ENCODE measurements at regions not wholly inside any gene's neighbourhood (a gene's known extent, or its start where the extent isn't known, plus 50 kb on each side); places are given as distances from the start of the nearest gene placed in this dataset.

DNA sequence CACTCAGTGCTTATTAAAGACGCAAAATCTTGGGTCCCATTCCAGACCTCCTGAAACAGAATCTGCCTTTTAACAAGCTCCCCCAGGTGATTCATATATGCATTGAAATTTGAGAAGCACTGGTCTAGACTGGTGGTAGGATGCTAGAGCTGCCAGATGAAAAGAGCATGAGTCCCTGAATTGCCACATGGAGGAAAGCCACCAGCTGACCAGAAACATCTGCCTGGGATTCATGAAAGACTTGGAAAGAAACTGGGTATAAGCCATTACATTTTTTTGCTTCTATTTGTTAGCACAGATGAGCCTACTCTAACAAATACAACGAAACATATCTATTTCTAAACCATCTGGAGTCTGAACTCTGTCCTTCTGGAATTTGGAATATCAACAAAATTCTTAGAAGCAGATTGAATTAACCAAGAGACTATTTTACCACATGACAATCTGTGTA, 228.9 kb downstream of the RBM43 start:
- no peak for DNase-seq (ENCODE audit: low spot score)

DNA sequence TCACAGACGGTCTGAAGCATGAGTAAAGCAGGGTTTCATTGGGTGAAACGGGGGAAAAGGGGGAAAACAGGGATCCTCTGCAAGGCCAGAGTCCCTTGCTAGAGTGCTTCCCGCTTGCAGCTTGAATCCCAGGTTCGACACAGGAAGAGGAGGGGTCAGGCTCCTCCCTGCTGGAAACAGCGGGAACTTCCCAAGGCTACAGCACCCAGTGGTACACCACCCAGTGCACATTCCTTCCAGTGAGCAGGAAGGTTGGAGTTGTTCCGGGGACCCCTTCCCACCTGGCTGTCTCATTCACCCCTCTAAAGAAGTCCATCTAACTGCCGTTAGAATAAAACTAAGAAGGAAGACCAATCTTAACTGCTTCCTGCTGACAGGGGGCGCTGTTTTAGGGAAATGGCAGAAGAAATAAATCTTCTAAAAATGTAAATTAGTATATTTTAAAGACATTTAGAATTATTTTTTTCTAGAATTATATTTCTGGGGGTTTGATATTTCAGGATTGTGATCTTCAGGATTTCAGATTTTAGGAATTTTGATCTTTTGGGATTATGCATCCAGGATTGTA, 230.9 kb downstream of the RBM43 start:
- DNase-seq (ENCODE audit: low spot score): no peak

DNA sequence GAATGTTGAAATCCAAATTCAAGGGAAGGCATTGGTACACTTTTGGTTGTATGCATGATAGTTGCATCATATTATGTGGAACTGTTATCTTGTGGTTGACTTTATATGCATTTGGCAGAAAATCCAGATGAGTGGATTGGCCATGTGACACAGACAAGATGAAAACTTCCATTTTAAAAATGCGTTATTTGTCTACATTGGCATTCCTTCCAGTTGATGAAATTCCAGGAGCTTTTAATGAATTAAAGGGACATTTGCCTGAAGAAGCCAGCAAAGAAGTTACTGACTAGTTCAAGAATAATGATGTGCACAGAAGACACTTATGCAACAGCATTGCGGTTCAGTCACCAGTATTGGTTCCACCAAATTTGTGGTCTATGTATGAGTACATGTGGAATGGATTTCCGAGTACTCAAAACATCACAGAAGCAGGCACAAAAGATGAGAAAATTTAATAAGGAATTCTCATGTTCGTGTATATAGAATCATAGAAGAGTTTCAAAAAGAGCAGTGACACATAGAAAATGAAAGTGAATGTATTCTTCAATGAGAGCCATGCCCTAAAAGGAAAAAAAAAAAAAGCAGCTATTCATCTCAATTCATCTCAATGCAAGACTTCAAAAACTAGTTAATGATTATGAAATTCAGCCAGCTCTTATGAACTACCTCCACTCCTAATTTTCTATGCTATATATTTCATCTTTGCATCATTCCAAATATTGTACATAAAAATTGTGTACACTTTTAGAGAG, 232.1 kb downstream of the RBM43 start:
- DNase-seq (ENCODE audit: low spot score): no peak

DNA sequence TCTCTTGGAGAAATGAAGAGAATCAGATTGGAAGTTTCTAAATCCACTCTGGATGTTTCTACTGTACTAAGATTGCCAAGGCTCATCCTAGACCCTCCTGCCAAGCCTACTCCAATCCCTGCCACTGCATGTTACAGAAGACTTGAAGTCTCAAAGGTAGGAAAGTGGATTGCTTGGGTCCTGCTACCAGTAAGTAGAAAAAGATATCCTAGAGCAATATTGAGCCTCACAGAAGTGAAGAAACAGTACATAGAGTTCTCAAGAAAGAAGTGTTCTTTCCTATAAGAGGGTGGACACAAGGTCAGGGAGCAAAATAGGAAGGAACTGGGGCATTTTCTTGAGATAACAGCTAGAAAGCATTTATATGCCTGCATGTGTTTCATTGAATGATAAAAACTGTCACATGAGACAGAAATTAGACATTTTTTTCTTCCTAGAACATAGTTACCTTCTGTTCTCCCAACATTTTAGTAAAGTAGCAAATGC, 232.9 kb downstream of the RBM43 start:
- no peak for DNase-seq (ENCODE audit: low spot score)

DNA sequence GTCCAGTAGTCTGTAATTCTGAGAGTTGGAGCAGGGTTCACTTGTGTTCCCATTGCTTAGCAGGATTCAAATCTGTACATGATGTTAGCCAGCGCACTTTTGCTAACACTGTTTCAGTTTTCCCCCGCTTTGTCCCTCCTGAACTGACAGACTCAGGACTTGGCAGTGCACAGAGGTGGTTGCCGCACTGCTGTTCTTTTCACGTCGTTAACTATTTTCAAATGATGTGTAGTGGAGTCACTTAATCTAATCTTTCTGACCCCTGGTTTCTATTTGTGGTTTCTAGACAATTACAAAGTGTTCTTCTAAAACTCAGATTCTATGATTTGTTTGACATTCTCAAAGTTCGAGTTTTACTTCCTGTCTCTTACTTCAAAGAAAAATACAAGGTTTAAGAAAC, 234.5 kb downstream of the RBM43 start:
- DNase-seq (ENCODE audit: low spot score): no peak

DNA sequence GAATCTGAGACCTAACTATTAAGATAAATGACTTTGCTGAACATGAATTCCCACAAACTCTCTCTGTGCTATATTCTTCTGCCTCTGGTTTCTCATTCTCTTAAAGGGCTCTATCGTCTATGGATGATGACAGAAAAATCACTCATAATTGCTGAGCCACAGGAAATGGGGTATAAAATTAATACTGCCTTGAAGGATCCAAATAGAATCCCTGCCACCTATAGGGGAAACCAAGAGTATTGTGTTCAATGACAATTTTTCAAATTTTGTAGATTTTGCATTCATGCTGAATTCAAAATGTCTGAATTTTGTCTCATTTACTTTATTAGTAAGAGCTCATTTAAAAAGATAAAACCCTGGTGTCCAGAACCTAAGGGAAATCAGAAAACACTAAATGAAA, 235.8 kb downstream of the RBM43 start:
- DNase-seq (ENCODE audit: low spot score): no peak

DNA sequence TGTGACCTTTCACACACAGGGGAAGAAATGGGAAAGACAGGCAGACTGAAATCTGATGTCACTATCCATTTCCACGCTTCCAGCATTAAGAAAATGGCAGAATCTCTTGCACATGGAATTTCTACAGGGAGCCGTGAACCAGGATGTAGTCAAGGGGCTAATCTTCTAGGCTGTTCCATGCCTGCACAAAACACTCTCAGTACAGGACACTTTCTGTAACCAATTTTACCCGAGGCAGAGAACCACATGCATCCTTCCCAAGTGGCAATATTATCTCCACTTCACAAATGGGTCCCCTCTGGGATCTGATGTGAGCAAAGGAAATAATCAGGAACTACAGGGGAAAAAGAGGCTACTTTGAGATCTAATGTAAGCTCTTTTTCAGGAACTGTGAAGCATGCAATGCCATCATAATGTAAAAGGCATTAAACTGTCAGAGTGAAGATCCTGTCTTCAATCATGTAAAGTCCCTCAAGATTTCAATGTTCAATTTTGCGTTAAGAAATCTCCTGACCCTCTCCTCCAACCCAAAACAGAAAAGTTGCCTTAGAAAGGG, 236.9 kb downstream of the RBM43 start:
- DNase-seq (ENCODE audit: low spot score): no peak

DNA sequence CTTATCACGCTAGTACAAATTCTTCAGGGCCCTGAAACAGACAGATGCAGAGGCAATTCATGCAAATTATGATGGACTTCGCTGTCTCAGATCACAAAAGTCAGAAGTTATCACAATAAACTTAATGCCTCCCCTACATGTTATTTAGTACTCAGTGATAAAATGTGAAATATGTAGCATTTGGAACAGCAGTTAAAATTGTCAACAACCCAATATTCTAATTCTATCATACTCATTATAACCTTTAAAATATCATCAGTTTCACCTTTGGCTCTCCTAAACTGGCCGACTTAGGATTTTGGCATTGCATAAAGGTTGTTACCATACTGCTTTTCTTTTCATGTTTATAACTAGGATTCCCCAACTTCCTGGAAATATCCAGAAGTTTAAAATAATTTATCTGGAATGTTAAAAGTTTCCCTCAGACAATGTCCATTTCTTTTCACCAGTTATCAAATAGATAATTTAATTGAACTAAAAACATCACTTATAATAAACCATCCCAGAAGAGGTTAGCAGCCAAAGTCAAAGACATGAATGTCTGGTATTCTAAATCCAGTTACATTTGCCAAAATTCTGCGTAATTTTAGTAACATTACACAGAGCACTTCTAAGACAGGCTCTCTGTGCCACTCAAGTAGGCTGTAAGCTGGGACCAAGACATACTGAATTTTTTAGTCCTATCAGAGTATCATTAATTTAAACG, 239.8 kb downstream of the RBM43 start:
- DNase-seq (ENCODE audit: low spot score): no peak

DNA sequence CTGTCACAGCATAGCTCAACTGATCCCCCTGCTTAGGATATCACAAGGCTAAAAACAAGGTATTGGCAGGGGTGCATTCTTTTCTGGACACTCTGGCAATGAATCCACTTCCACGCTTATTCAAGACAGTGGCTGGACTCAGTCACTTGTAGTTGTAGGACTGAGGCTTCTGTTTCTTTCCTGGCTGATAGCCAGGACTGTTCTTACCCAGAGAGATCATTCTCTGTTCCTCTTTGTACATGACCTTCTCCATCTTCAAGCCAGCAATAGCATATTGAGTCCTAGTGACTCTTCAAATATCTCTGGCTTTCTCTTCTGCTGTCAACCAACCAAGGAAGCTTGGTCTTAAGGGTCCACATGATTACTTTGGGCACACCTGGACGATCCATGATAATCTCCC, 241.3 kb downstream of the RBM43 start:
- no peak for DNase-seq (ENCODE audit: low spot score)

DNA sequence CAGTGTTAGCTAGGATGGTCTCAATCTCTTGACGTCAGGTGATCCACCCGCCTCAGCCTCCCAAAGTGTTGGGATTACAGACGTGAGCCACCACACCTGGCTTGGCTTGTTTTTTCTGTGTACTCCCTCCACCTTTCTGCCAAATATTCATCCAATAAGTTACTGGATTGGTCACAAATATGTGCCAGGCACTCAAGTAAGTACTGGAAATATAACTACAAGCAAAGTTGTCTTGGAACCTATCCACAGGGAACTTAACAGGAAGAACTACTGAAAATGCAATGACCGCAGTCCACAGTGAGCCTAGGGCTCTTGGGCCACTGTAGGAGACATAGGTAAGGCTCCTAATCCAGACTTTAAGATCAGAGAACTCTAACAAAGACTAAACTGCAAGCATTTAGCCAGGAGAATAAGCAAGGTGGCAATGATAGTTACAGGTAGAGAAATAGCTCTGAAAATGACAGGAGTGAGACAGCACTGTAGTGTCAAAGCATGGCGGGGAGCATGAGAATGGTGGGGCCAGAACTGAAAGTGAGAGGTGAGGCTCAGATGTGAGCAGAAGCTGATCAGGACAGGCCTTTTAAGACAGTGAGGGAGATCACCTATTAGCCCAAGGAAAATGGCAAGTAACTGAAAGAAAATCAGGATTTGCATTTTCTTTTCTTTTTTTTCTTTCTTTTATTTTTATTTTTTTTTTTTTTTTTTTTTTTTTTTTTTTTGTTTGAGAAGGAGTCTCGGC, 252.1 kb downstream of the RBM43 start:
- no peak for DNase-seq (ENCODE audit: low spot score)

DNA sequence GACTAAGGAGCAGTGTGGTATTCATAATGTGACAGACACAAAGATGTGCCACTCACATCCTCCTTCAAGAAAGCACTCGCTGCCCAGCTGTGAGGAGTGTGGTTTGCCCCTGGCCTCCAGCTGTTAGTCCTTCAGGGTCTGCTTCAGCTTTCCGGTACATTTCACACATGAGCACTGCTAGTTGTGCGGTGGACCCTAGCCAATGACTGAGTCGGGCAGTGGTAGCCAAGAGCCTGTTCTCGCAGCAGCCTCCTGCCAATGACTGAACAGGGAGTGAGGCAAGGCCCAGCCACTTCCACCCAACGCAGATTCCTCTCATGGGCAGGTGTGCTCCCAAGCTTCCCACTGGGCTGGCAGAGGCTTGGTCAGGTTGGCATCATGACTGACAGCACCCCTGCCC, 254.3 kb downstream of the RBM43 start:
- no peak for DNase-seq (ENCODE audit: low spot score)

DNA sequence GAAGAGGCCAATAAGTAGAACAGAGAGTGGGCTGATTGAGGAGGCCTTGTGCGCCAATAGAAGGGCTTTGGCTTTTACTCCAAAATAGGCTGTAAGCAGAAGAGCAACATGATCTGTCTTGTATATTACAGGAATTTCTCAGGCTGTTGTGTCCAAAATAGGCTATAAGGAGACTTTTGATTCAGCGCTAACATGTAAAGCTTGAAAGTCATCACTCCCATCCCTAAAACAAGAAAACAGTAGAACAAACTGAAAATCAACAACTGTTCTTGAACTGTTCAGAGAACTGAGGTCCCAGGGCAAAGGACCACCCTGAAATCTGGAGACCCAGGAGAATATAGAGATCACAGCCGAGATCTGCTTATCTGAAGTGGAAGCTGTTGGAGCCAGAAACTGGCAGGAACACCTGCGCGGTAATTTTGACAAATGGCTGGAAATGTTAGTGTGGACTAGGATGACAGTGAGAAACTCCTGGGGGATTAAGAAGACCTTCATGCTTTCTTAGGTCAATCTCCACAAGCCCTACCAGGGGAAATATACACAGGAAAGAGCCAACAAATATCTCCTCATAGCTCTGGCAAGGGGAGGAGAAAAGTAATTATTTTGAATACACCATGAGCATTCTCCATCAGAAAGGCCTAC, 258.6 kb downstream of the RBM43 start:
- DNase-seq (ENCODE audit: low spot score): no peak

DNA sequence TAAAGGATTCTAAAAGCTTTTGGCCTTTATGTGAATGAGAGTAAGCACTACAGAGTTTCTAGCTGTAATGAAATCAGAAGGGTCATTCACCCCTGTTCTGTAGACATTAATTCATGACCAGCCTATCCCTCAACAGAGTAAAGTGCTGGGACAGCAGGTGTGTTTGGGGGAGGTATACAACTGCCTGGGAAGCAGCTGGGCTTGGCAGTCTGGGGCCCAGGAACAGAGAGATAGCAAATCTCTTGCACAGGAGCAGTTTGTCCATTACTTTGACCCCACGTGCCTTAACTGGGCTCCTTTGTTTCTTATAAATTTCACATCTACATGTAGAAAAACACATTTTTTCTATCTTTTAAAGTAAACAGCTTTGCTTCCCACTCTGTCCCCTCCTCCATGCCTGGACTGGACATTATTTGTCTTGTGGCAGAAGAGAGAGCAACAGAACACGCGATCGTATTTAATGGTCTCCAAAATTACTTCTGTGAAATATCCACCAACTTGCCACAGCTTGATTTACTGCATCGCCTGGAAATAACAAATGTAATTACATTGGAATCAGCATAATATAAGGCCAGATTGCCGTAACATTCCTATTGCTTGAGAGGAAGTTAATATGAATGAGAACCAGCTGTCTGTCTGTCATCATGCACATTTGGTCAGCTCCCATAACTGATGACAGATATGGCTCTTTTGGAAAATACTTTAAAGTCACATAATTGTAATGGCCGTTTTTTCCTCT, 263.8 kb downstream of the RBM43 start:
- no peak for DNase-seq (ENCODE audit: low spot score)

DNA sequence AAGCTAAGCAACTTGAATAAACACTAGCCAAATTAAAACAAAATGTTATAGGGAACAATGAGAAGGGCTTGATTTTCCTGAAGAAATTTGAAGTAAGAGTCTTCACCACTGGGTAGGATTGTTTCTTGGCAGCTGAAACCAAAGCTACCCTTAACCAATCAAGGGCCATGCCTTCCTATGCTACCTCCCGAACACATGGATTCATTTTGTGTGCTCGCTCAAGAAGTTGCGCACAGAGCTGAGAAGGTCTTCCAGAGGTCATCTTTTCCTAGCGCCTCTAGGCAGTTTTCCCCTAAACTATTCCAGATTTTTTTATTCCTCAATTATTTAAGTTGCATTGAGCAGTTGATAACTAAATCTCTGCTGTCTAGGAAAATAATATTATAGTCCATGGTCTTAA, 264.6 kb downstream of the RBM43 start:
- DNase-seq (ENCODE audit: low spot score): no peak

DNA sequence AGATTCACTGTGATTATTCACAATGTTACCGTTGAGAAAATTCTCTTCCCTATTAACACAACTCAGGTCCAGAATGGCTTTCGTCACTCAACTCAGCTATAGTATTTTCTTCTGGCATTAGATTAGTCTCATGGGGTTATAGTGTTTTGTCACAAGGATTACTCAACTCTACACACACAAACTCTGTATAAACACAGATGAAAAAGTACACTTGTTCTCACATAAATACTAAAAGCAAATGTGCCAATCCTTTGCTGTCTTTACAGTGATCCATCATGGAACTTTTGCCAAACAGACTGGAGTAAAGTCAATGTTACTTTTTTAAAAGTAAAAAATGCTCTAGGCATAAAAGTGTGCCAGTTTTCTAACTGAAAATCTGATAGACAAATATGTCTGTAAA, 267.6 kb downstream of the RBM43 start:
- DNase-seq (ENCODE audit: low spot score): no peak

DNA sequence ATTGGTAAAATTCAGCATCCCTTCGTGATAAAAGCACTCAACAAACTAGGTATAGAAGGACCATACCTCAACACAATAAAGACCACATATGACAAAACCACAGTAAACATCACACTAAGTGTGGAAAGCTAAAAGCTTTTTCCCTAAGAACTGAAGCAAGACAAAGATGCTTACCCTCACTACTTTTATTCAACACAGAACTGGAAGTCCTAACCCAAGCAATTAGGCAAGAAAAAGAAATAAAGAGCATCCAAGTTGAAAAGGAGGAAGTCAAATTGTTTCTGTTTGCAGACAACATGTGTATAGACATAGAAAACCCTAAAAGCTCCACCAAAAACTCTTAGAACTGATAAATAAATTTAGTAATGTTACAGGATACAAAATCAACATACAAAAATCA, 271.7 kb downstream of the RBM43 start:
- DNase-seq (ENCODE audit: low spot score): no peak

DNA sequence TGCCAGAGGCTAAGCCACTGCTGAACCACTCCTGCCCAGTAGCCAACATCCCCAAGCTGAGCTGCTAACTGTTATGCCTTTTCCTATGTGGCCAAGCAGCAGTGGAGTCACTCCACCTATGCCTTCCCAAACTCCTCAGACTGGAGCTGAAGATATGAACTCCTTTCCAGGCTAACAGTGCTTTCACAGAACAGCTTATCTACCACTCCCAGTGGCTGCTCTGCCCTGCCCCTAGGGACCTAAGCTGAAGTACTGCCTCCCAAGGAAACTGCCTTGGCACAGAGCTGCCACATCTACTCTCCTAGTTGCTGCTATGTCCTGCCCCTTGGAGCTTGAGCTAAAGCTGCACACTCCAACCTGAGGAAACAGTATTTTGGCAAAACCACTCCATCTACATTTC, 275.9 kb downstream of the RBM43 start:
- no peak for DNase-seq (ENCODE audit: low spot score)

DNA sequence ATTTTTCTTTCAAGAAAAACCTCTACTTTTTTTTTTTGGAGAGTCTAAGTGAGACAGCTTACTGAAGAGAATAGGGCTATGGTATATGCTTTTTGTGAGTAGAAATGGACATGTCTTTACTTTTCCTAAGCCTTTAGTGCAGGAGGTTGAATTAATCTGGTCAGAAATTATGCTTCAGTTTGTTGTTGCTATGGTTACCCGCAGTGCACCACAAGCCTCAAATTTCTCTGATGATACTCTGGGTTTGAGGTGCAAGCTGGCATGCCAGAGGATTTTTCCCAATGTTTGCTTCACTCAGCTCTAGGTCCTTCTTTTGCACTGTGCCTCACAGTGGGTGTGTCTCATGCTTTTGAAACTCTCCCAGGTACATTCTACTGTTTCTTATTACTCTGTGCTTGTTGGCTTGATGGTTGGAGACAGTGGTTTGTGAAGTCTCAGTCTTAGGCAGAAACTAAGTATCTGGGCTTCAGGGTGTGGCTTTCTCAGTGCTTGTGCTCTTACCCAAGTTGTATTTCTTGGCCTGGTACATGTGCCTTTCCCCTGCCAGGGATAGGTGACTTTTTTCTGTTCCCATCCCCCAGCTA, 278.3 kb downstream of the RBM43 start:
- DNase-seq (ENCODE audit: low spot score): no peak

DNA sequence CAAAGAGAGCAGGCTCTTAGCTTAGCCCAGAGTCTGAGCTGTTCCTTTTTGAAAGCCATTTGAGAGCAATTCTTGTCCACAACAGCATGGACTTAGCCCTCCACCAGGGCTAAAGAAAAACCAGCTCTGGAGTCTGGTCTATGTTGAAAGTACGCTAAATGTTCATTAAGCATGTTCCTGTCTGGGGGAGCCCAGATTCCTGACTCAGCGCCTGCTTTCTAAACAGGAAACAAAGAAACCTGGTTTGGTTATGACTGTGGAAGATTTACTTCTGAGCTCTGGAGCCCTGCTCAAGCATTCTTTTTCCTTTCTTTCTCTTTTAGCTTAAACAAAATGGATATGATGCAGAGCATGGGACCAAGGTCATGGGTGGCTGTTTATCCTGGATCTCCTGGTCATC, 279.8 kb downstream of the RBM43 start:
- no peak for DNase-seq (ENCODE audit: low spot score)

DNA sequence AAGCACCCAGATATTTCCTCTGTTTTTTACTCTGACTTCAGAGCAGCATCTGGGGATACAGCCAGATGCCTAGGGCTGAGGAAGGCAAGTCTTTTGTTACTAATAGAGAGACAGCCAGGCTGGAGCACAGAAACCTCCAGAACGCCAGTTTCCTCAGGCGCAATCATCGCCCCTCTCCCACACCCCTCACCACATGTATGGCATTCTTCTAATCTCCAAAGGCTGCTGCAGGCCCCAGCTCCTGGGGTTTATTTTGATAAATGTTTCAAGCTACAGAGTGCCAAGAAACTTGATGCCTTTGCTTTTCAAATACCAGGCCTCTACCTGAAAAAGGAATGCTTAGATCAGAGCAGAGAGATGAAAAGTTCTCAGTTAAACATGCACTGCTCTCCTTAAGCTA, 283.6 kb downstream of the RBM43 start:
- DNase-seq (ENCODE audit: low spot score): no peak

DNA sequence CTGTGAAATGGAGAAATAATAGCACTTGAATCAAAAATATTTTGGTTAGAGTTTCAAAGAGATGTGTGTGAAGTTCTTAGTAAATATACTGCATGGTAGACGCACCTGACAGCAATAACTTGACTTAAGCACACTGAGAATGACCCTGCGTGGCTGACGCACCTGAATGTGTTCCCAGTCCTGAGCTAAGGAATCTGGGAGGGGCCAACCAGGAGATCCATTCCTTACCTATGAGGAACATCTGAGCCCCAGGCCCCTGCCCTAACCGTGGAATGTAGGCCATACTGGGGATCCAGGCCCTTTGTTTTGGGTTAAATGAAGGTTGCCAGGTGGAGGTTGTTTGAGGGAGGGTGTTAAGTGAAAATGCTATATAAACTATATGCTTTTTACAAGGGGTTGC, 284.4 kb downstream of the RBM43 start:
- no peak for DNase-seq (ENCODE audit: low spot score)
